ENCODE measurements at regions not wholly inside any gene's neighbourhood (a gene's known extent, or its start where the extent isn't known, plus 50 kb on each side); places are given as distances from the start of the nearest gene placed in this dataset.

GRCh38 chr2:20915271-20915670 is 92.4 kb upstream of the LDAH start:
- no peak for TF ChIP-seq CTCF (IDR thresholded peaks at IDR 0.05)
- no peak for TF ChIP-seq POLR2A (IDR thresholded peaks at IDR 0.05)
